ENCODE measurements at regions not wholly inside any gene's neighbourhood (a gene's known extent, or its start where the extent isn't known, plus 50 kb on each side); places are given as distances from the start of the nearest gene placed in this dataset.

GRCh38 chr6:91142154-91142553, 555.3 kb upstream of the MAP3K7 start:
- no peak for DNase-seq (ENCODE audit: extremely low read depth, low read depth)

GRCh38 chr6:91141346-91141745, 554.5 kb upstream of the MAP3K7 start:
- DNase-seq (ENCODE audit: extremely low read depth, low read depth): no peak

- DNase-seq (ENCODE audit: extremely low read depth, low read depth): no peak
Observed at GRCh38 chr6:91140449-91140848, 553.6 kb upstream of the MAP3K7 start.

GRCh38 chr6:91137286-91137685, 550.4 kb upstream of the MAP3K7 start:
- DNase-seq (ENCODE audit: extremely low read depth, low read depth): no peak

GRCh38 chr6:91135406-91136103, 548.7 kb upstream of the MAP3K7 start:
- DNase-seq (ENCODE audit: extremely low read depth, low read depth): no peak

- no peak for DNase-seq (ENCODE audit: extremely low read depth, low read depth)
Observed at GRCh38 chr6:91132461-91132860, 545.6 kb upstream of the MAP3K7 start.

- no peak for DNase-seq (ENCODE audit: extremely low read depth, low read depth)
Observed at GRCh38 chr6:91130126-91130525, 543.3 kb upstream of the MAP3K7 start.

- DNase-seq (ENCODE audit: extremely low read depth, low read depth): no peak
Observed at GRCh38 chr6:91127752-91128151, 540.9 kb upstream of the MAP3K7 start.

GRCh38 chr6:91126876-91127275, 540.0 kb upstream of the MAP3K7 start:
- DNase-seq (ENCODE audit: extremely low read depth, low read depth): no peak

- DNase-seq (ENCODE audit: extremely low read depth, low read depth): no peak
Observed at GRCh38 chr6:91117550-91117949, 530.7 kb upstream of the MAP3K7 start.

- DNase-seq (ENCODE audit: extremely low read depth, low read depth): no peak
Observed at GRCh38 chr6:91114123-91114708, 527.3 kb upstream of the MAP3K7 start.

- DNase-seq (ENCODE audit: extremely low read depth, low read depth): no peak
Observed at GRCh38 chr6:91106083-91106482, 519.2 kb upstream of the MAP3K7 start.

GRCh38 chr6:91105532-91105931, 518.7 kb upstream of the MAP3K7 start:
- DNase-seq (ENCODE audit: extremely low read depth, low read depth): no peak

- DNase-seq (ENCODE audit: extremely low read depth, low read depth): no peak
Observed at GRCh38 chr6:91099479-91099878, 512.6 kb upstream of the MAP3K7 start.

GRCh38 chr6:91098006-91098405, 511.1 kb upstream of the MAP3K7 start:
- no peak for DNase-seq (ENCODE audit: extremely low read depth, low read depth)

- DNase-seq (ENCODE audit: extremely low read depth, low read depth): no peak
Observed at GRCh38 chr6:91097364-91097763, 510.5 kb upstream of the MAP3K7 start.

GRCh38 chr6:91094806-91095475, 508.1 kb upstream of the MAP3K7 start:
- DNase-seq (ENCODE audit: extremely low read depth, low read depth): no peak

- DNase-seq (ENCODE audit: extremely low read depth, low read depth): no peak
Observed at GRCh38 chr6:91094341-91094740, 507.5 kb upstream of the MAP3K7 start.

- DNase-seq (ENCODE audit: extremely low read depth, low read depth): no peak
Observed at GRCh38 chr6:91088976-91089375, 502.1 kb upstream of the MAP3K7 start.

- no peak for DNase-seq (ENCODE audit: extremely low read depth, low read depth)
Observed at GRCh38 chr6:91088515-91088914, 501.6 kb upstream of the MAP3K7 start.

- no peak for DNase-seq (ENCODE audit: extremely low read depth, low read depth)
Observed at GRCh38 chr6:91087908-91088307, 501.0 kb upstream of the MAP3K7 start.

GRCh38 chr6:91083211-91083610, 496.3 kb upstream of the MAP3K7 start:
- no peak for DNase-seq (ENCODE audit: extremely low read depth, low read depth)
